Astrocyte of the spinal cord (primary cell): ENCODE measurements at regions not wholly inside any gene's neighbourhood (a gene's known extent, or its start where the extent isn't known, plus 50 kb on each side); places are given as distances from the start of the nearest gene placed in this dataset.
"Not testable (repeated sequence)": the region's sequence is repeated elsewhere in the genome, so short reads cannot be mapped to it uniquely, and the experiment has no call there.

ENCODE experiments used
- DNase-seq: peaks from one replicate; pipeline ENCODE4 v3.0.0; 2011; ENCODE audit warnings: low read depth, low spot score
- H3K4me3 ChIP-seq: 2 replicates; pipeline ENCODE4 v1.5.1; 2011; ENCODE audit warnings: low read depth, mild to moderate bottlenecking, low read length, moderate library complexity
- CTCF ChIP-seq: IDR thresholded peaks from 2 replicates; pipeline ENCODE4 v1.5.1; 2012; ENCODE audit warnings: low read depth, mild to moderate bottlenecking, low read length, inconsistent platforms
- in situ Hi-C: cut with HindIII; loops from 2 replicates; pipeline ENCODE4 v1.10.0; 2017; ENCODE audit warnings: low sequenced_read_pairs

- no peak overlapping the region for H3K4me3 ChIP-seq
- DNase-seq = no peak
- TF ChIP-seq CTCF = no peak
- in situ Hi-C loops = no loop called here
Observed at GRCh38 chr16:7871979-7872378, 539.3 kb downstream of the RBFOX1 start.

GRCh38 chr16:7871371-7871770 lies 538.7 kb downstream of the RBFOX1 start:
- in situ Hi-C loops = no loop called here
- no peak for TF ChIP-seq CTCF
- no peak overlapping the region for H3K4me3 ChIP-seq
- no peak for DNase-seq

- in situ Hi-C loops = no loop called here
- H3K4me3 ChIP-seq = no peak overlapping the region
- TF ChIP-seq CTCF = no peak
- DNase-seq = no peak
Observed at GRCh38 chr16:7867831-7868230, 535.2 kb downstream of the RBFOX1 start.

- in situ Hi-C loops = no loop called here
- no peak for TF ChIP-seq CTCF
- DNase-seq = no peak
- no peak overlapping the region for H3K4me3 ChIP-seq
Observed at GRCh38 chr16:7866144-7866543, 533.5 kb downstream of the RBFOX1 start.

- DNase-seq, in situ Hi-C loops: not testable (repeated sequence)
Observed at GRCh38 chr16:7865393-7865792, 532.7 kb downstream of the RBFOX1 start.

GRCh38 chr16:7861891-7862582 lies 529.4 kb downstream of the RBFOX1 start:
- in situ Hi-C loops = no loop called here
- no peak for DNase-seq
- no peak for TF ChIP-seq CTCF
- H3K4me3 ChIP-seq = no peak overlapping the region

More at GRCh38 chr16:7865393-7865792, 532.7 kb downstream of the RBFOX1 start:
- not testable (repeated sequence) for H3K4me3 ChIP-seq

GRCh38 chr16:7853197-7853596 lies 520.6 kb downstream of the RBFOX1 start:
- in situ Hi-C loops = no loop called here
- no peak overlapping the region for H3K4me3 ChIP-seq
- no peak for DNase-seq
- TF ChIP-seq CTCF = no peak
